H1 (cell line): ENCODE measurements at regions not wholly inside any gene's neighbourhood (a gene's known extent, or its start where the extent isn't known, plus 50 kb on each side); places are given as distances from the start of the nearest gene placed in this dataset.

Experiments
- CTCF ChIA-PET: fragments of 300-600 bp; sonication (Branson Sonifier 250); formaldehyde crosslinking; loops from one replicate; lab custom pipeline; 2021; ENCODE audit not compliant: partially characterized antibody; lab: Charles Lee
- POLR2A ChIA-PET: fragments of 300-600 bp; sonication (Branson Sonifier 250); formaldehyde crosslinking; loops from one replicate; lab custom pipeline; 2021; ENCODE audit warnings: inconsistent platforms; ENCODE audit not compliant: partially characterized antibody; lab: Charles Lee
- DNase-seq, 2 experiments: peaks; one replicate each; pipeline versions ENCODE4 v3.0.0 to v3.0.0-alpha.2; 2010 to 2022; ENCODE audit warnings: low spot score in 2 of 2, low read depth in 1 of 2, mixed read lengths in 1 of 2
- FAIRE-seq: peaks from 2 replicates; lab custom pipeline; 2011; peaks lifted over from hg19 to GRCh38; lab: Jason Lieb, UNC
- H2AFZ ChIP-seq: 2 replicates; pipeline ENCODE4 v1.8.1; 2012; ENCODE audit warnings: low read length, inconsistent platforms
- H2AK5ac ChIP-seq: 2 replicates; pipeline ENCODE4 v1.6.1; 2013; ENCODE audit warnings: low read depth, low read length
- H2BK120ac ChIP-seq: replicated peaks from 2 replicates; pipeline ENCODE3; 2013; ENCODE audit warnings: low read depth, low read length, inconsistent platforms
- H2BK12ac ChIP-seq: 2 replicates; pipeline ENCODE4 v1.6.1; 2013; ENCODE audit warnings: low read depth, low read length
- H2BK15ac ChIP-seq: 2 replicates; pipeline ENCODE4 v1.6.1; 2013; ENCODE audit warnings: low read length
- H2BK20ac ChIP-seq: 2 replicates; pipeline ENCODE4 v1.6.1; 2013; ENCODE audit warnings: low read length
- H2BK5ac ChIP-seq: 2 replicates; pipeline ENCODE4 v1.6.1; 2013; ENCODE audit warnings: low read depth, low read length
- H3K14ac ChIP-seq: 2 replicates; pipeline ENCODE4 v1.6.1; 2013; ENCODE audit warnings: inconsistent platforms; ENCODE audit not compliant: insufficient read length
- H3K18ac ChIP-seq: 2 replicates; pipeline ENCODE4 v1.6.1; 2013; ENCODE audit warnings: low read length; ENCODE audit errors: extremely low read depth
- H3K23ac ChIP-seq: 2 replicates; pipeline ENCODE4 v1.6.1; 2013; ENCODE audit warnings: inconsistent platforms; ENCODE audit not compliant: insufficient read length
- H3K23me2 ChIP-seq: 2 replicates; pipeline ENCODE4 v1.6.1; 2013; ENCODE audit warnings: low read depth, low read length
- H3K27ac ChIP-seq: 2 replicates; pipeline ENCODE4 v1.6.1; 2011; ENCODE audit warnings: low read depth, low read length, inconsistent platforms
- H3K27me3 ChIP-seq, 4 experiments: replicated peaks in 1 of 4; 1 replicate in 1 of 4; 2 replicates in 3 of 4; pipeline versions ENCODE4 v1.6.1 to v1.8.1; 2011 to 2013; ENCODE audit warnings: low read length in 3 of 4, mild to moderate bottlenecking in 3 of 4, inconsistent platforms in 2 of 4, mixed read lengths in 2 of 4, moderate library complexity in 1 of 4; ENCODE audit not compliant: control insufficient read depth in 3 of 4, insufficient read depth in 3 of 4; ENCODE audit errors: extremely low read depth in 1 of 4
- H3K36me3 ChIP-seq, 4 experiments: 2 replicates each; pipeline versions ENCODE4 v1.6.1 to v1.8.1; 2011 to 2013; ENCODE audit warnings: mild to moderate bottlenecking in 4 of 4, low read length in 3 of 4, moderate library complexity in 2 of 4, control low read depth in 1 of 4, inconsistent platforms in 1 of 4; ENCODE audit not compliant: insufficient read depth in 4 of 4, control insufficient read depth in 2 of 4
- H3K4ac ChIP-seq: replicated peaks from 2 replicates; pipeline ENCODE3; 2013; ENCODE audit warnings: low read length, low read depth, mixed read lengths, inconsistent platforms; ENCODE audit not compliant: insufficient read length
- H3K4me1 ChIP-seq, 4 experiments: replicated peaks in 1 of 4; 1 replicate in 1 of 4; 2 replicates in 3 of 4; pipeline versions ENCODE4 v1.6.1 to v1.8.1; 2011 to 2013; ENCODE audit warnings: low read length in 3 of 4, inconsistent platforms in 2 of 4, mixed read lengths in 1 of 4; ENCODE audit not compliant: insufficient read depth in 4 of 4, control insufficient read depth in 3 of 4
- H3K4me2 ChIP-seq, 2 experiments: 2 replicates each; pipeline versions ENCODE4 v1.6.1 to v1.8.1; 2011 to 2013; ENCODE audit warnings: low read depth in 2 of 2, low read length in 2 of 2, control low read depth in 1 of 2, inconsistent platforms in 1 of 2, mild to moderate bottlenecking in 1 of 2; ENCODE audit not compliant: insufficient read depth in 1 of 2
- H3K4me3 ChIP-seq, 4 experiments: fragments of 200-600, 300-600 bp in 1 of 4; sonication (generic), shearing (Covaris generic), sonication (Bioruptor Twin) in 1 of 4; 2 replicates each; pipeline versions ENCODE4 v1.5.1 to v1.8.1; 2011 to 2016; ENCODE audit warnings: low read length in 4 of 4, low read depth in 3 of 4, control low read depth in 2 of 4, inconsistent platforms in 2 of 4, mild to moderate bottlenecking in 2 of 4, mixed read lengths in 1 of 4, moderate library complexity in 1 of 4; ENCODE audit not compliant: insufficient read depth in 2 of 4; ENCODE audit errors: extremely low read depth in 1 of 4
- H3K56ac ChIP-seq: replicated peaks from 2 replicates; pipeline ENCODE3; 2013; ENCODE audit warnings: low read depth, mild to moderate bottlenecking, mixed read lengths, low read length, inconsistent platforms; ENCODE audit not compliant: insufficient read length
- H3K79me1 ChIP-seq: 2 replicates; pipeline ENCODE4 v1.6.1; 2013; ENCODE audit warnings: low read depth, low read length, control low read depth
- H3K79me2 ChIP-seq, 2 experiments: 2 replicates each; pipeline versions ENCODE4 v1.6.1 to v1.8.1; 2012 to 2013; ENCODE audit warnings: low read length in 2 of 2, mild to moderate bottlenecking in 2 of 2, inconsistent platforms in 1 of 2; ENCODE audit not compliant: insufficient read depth in 2 of 2, control insufficient read depth in 1 of 2
- H3K9ac ChIP-seq, 4 experiments: replicated peaks in 1 of 4; 1 replicate in 1 of 4; 2 replicates in 3 of 4; pipeline versions ENCODE4 v1.6.1 to v1.8.1; 2011 to 2013; ENCODE audit warnings: low read depth in 3 of 4, low read length in 3 of 4, control low read depth in 2 of 4, mild to moderate bottlenecking in 2 of 4, moderate library complexity in 2 of 4, inconsistent platforms in 1 of 4; ENCODE audit errors: extremely low read depth in 1 of 4
- H3K9me3 ChIP-seq, 2 experiments: 2 replicates each; pipeline versions ENCODE4 v1.6.1 to v1.8.1; 2012 to 2013; ENCODE audit warnings: mild to moderate bottlenecking in 2 of 2, moderate library complexity in 2 of 2, control low read depth in 1 of 2, inconsistent platforms in 1 of 2, low read depth in 1 of 2, low read length in 1 of 2, mixed read lengths in 1 of 2; ENCODE audit not compliant: insufficient read depth in 2 of 2
- H4K20me1 ChIP-seq, 2 experiments: replicated peaks in 1 of 2; 2 replicates each; pipeline versions ENCODE3 to v1.8.1; 2011 to 2013; ENCODE audit warnings: inconsistent platforms in 2 of 2, low read length in 2 of 2, mild to moderate bottlenecking in 1 of 2; ENCODE audit not compliant: insufficient read depth in 2 of 2, control insufficient read depth in 1 of 2
- H4K5ac ChIP-seq: 2 replicates; pipeline ENCODE4 v1.6.1; 2013; ENCODE audit warnings: low read length, low read depth, mixed read lengths, inconsistent platforms; ENCODE audit not compliant: insufficient read length
- H4K8ac ChIP-seq: 2 replicates; pipeline ENCODE4 v1.8.0; 2013; ENCODE audit warnings: mild to moderate bottlenecking, moderate library complexity, low read length, inconsistent platforms; ENCODE audit not compliant: insufficient read depth; ENCODE audit errors: extremely low read depth
- H4K91ac ChIP-seq: replicated peaks from 2 replicates; pipeline ENCODE3; 2013; ENCODE audit warnings: low read length, mixed read lengths, inconsistent platforms; ENCODE audit not compliant: insufficient read length
- KDM1A ChIP-seq: fragments of 200-600, 300-600 bp; sonication (generic); IDR thresholded peaks from 2 replicates; pipeline ENCODE4 v1.7.1; 2016; ENCODE audit warnings: mild to moderate bottlenecking, low read length, borderline replicate concordance
- SIRT6 ChIP-seq: IDR thresholded peaks from one replicate; pipeline ENCODE4 v1.7.1; 2012; ENCODE audit warnings: low read length, inconsistent platforms
- SIX5 ChIP-seq: IDR thresholded peaks from 2 replicates; pipeline ENCODE4 v1.6.1; 2011; ENCODE audit warnings: mild to moderate bottlenecking, low read depth, low read length
- whole genome bisulfite sequencing, 2 experiments: shearing (Covaris generic) in 1 of 2; methylation state at CpG; one replicate each; pipeline versions ENCODE4 v1.1.6 to v1.1.7; 2013 to 2015; ENCODE audit warnings: low lambda C conversion rate in 2 of 2, mixed read lengths in 2 of 2, inconsistent platforms in 1 of 2, low coverage in 1 of 2, missing lambda C conversion rate in 1 of 2; ENCODE audit not compliant: insufficient replicate concordance in 2 of 2, insufficient coverage in 1 of 2, insufficient read length in 1 of 2; ENCODE audit errors: extremely low coverage in 1 of 2, missing lambda C conversion rate in 1 of 2; 5-methylcytosine and 5-hydroxymethylcytosine counted together
- TF ChIP-seq, protein P1 (sequence below): IDR thresholded peaks from 2 replicates; pipeline ENCODE4 v1.6.1; 2011; ENCODE audit warnings: low read length, improper control_type of control experiment

DNA sequence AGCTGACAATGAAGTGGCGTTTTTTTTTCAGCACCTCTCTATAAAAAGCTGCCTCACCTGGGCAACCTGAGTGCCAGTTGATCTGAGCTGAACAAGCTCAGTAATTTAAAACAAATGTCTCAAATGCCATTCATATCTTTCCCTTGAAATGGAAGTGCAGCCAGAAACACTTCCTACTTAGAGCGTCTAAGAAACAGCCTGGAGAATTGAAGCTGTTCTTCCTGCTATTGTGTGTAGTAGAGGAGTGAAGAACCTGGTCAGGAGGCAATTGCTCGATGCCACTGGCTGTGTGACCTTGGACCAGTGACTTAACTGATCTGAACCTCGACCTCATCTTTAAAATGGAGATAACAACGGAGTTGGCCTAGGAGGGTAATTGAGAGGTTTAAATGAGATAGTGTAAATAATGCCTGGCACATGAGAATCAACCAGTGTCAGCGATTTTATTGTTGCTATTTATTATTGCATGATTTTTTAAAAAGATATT, 95.4 kb upstream of the FOXQ1 start:
- no peaks in the 10 kb centered on the region for H3K9me3 ChIP-seq
- H2BK15ac ChIP-seq = no peak overlapping the region
- H3K4me1 ChIP-seq = no peaks in the 10 kb centered on the region
- FAIRE-seq (no peak), DNase-seq (no peak)
- no peak overlapping the region for H3K18ac ChIP-seq
- no peak overlapping the region for H4K5ac ChIP-seq
- no peak overlapping the region for H3K4me3 ChIP-seq
- no peak overlapping the region for H2BK12ac ChIP-seq
- H3K27me3 ChIP-seq = no peaks in the 10 kb centered on the region
- H2BK20ac ChIP-seq = no peak overlapping the region
- no peak overlapping the region for H3K4me2 ChIP-seq
- H3K14ac ChIP-seq = no peak overlapping the region
- ChIA-PET CTCF (interaction anchor here (0.8 to 1.5 kb wide), 3 partner anchors 208 to 631 kb away, joined by 3 to 4 read pairs (median 3); no protein-coding TSS in a partner anchor), POLR2A (no interaction called here)
- H3K36me3 ChIP-seq = no peaks in the 10 kb centered on the region
- no peak overlapping the region for H2AK5ac ChIP-seq
- no peak overlapping the region for H2BK5ac ChIP-seq
- H3K9ac ChIP-seq = no peak overlapping the region
- H3K56ac ChIP-seq = no peak overlapping the region
- H3K23ac ChIP-seq = no peak overlapping the region
- no peaks in the 10 kb centered on the region for H3K79me1 ChIP-seq
- H4K91ac ChIP-seq = no peak overlapping the region
- H3K79me2 ChIP-seq = no peaks in the 10 kb centered on the region
- no peak overlapping the region for H3K27ac ChIP-seq
- no peak overlapping the region for H2BK120ac ChIP-seq
- peaks cover 0 to 2% of the 10 kb centered on the region in 2 experiments for H4K20me1 ChIP-seq
- no peaks in the 10 kb centered on the region for H3K23me2 ChIP-seq
- no peak overlapping the region for H3K4ac ChIP-seq
- H4K8ac ChIP-seq = no peak overlapping the region
- TF ChIP-seq SIRT6 = no peak
- TF ChIP-seq, protein P1, sequence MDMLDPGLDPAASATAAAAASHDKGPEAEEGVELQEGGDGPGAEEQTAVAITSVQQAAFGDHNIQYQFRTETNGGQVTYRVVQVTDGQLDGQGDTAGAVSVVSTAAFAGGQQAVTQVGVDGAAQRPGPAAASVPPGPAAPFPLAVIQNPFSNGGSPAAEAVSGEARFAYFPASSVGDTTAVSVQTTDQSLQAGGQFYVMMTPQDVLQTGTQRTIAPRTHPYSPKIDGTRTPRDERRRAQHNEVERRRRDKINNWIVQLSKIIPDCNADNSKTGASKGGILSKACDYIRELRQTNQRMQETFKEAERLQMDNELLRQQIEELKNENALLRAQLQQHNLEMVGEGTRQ = no peak
- TF ChIP-seq SIX5 = no peak
- 0 out of 2 replicates have a peak, but pooled peaks have one; percentile 52 for TF ChIP-seq KDM1A
- H2AFZ ChIP-seq = no peak overlapping the region
- WGBS, 2 experiments = 82% methylated on average over 6 of the region's 6 CpGs; no CpG with 5 or more reads in 1 of the 2 experiments
